ENCODE measurements at regions not wholly inside any gene's neighbourhood (a gene's known extent, or its start where the extent isn't known, plus 50 kb on each side); places are given as distances from the start of the nearest gene placed in this dataset.

DNA sequence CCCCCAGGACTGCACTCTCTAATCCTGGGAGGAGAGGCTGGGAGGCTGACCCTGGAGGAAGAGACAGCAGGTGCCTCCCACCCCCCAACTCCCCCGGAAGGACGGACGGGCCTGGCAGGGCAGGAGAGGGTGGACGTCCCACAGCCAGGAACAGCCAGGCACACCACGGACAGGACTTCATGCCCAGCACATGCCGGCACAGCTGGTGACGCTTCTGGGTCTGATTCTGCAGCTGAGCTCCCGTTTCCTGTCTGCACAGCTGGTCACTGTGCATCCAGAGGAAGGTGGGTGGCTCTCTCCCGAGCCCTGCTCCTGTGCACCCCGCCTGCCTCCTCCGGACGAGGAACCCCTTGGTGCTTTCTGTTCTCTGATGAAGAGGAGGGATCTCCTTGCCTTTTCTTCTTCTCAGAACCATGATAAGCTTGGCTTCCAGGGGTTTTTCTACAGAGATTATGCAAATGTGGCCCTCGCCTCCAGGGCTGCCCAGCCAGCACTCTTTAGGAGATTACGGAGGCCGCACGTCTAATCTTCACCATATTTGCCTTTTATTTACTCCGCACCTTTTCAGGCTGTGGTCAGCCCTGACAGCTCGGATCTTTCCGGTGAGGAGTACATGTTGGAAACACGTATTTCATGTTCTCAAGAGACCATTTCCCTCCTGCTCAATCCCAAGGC lies 1295.8 kb downstream of the BRD1 start (continued):
- TF ChIP-seq, protein P1, sequence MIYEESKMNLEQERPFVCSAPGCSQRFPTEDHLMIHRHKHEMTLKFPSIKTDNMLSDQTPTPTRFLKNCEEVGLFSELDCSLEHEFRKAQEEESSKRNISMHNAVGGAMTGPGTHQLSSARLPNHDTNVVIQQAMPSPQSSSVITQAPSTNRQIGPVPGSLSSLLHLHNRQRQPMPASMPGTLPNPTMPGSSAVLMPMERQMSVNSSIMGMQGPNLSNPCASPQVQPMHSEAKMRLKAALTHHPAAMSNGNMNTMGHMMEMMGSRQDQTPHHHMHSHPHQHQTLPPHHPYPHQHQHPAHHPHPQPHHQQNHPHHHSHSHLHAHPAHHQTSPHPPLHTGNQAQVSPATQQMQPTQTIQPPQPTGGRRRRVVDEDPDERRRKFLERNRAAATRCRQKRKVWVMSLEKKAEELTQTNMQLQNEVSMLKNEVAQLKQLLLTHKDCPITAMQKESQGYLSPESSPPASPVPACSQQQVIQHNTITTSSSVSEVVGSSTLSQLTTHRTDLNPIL (CRISPR knock-in tag; IDR thresholded peaks at IDR 0.05; ENCODE audit: low read depth): no peak
- TF ChIP-seq RARB (CRISPR knock-in tag; IDR thresholded peaks at IDR 0.05): no peak
- no peak for TF ChIP-seq ZC3H10 (CRISPR knock-in tag; IDR thresholded peaks at IDR 0.05)
- TF ChIP-seq OSR1 (CRISPR knock-in tag; IDR thresholded peaks at IDR 0.05): no peak

DNA sequence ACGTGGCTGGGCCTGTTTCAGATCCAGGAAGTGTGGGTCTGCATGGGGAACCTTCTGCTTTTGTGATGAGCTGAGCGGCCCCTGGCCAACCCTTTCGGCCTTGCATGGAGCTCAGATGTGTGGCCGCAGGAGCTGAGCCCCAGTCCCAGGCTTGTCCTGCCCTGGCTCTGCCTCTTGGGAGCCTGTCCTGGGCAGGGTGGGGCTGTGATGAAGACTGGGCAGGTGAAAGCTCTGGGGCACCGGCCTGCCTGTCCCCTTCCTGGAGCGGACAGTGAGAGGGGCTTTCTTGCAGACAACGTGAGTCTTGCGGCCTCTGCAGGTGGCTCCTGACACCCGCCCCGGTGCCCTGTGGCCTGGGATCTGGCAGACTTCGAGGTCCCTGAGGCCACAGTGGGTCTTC lies 1296.6 kb downstream of the BRD1 start:
- no peak for ATAC-seq

DNA sequence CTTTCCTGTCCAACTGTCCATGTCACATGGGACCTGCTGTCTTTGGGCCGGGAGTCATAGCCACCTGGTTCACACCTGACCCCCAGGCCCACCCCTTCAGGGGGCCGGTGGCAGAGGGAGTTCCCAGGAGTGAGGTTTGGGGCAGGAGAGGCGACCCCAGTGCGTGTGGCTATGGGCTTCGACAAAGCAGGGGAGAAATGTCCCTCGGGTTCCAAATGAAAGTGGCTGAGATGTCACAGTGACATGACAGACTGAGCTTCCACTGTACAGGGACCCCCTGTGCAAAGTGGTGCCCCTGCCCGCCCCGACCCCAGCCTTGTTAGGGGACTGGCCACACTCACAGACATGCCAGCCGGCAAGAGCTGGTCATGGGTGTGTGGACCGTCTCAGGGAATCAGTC lies 1297.0 kb downstream of the BRD1 start:
- TF ChIP-seq GLIS3 (CRISPR knock-in tag; IDR thresholded peaks at IDR 0.05) (no peak), RARB (CRISPR knock-in tag; IDR thresholded peaks at IDR 0.05) (no peak), ZFP3 (CRISPR knock-in tag; IDR thresholded peaks at IDR 0.05) (no peak), OSR1 (CRISPR knock-in tag; IDR thresholded peaks at IDR 0.05) (no peak)

More for the DNA sequence above, 1296.6 kb downstream of the BRD1 start:
- TF ChIP-seq ZNF565 (CRISPR knock-in tag; conservative IDR thresholded peaks at IDR 0.05; ENCODE audit: low read depth) (no peak), ZC3H10 (CRISPR knock-in tag; IDR thresholded peaks at IDR 0.05) (no peak)
- TF ChIP-seq, protein P1 (CRISPR knock-in tag; IDR thresholded peaks at IDR 0.05; ENCODE audit: low read depth): no peak
- TF ChIP-seq, protein P2, sequence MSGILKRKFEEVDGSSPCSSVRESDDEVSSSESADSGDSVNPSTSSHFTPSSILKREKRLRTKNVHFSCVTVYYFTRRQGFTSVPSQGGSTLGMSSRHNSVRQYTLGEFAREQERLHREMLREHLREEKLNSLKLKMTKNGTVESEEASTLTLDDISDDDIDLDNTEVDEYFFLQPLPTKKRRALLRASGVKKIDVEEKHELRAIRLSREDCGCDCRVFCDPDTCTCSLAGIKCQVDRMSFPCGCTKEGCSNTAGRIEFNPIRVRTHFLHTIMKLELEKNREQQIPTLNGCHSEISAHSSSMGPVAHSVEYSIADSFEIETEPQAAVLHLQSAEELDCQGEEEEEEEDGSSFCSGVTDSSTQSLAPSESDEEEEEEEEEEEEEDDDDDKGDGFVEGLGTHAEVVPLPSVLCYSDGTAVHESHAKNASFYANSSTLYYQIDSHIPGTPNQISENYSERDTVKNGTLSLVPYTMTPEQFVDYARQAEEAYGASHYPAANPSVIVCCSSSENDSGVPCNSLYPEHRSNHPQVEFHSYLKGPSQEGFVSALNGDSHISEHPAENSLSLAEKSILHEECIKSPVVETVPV (CRISPR knock-in tag; IDR thresholded peaks at IDR 0.05): no peak

DNA sequence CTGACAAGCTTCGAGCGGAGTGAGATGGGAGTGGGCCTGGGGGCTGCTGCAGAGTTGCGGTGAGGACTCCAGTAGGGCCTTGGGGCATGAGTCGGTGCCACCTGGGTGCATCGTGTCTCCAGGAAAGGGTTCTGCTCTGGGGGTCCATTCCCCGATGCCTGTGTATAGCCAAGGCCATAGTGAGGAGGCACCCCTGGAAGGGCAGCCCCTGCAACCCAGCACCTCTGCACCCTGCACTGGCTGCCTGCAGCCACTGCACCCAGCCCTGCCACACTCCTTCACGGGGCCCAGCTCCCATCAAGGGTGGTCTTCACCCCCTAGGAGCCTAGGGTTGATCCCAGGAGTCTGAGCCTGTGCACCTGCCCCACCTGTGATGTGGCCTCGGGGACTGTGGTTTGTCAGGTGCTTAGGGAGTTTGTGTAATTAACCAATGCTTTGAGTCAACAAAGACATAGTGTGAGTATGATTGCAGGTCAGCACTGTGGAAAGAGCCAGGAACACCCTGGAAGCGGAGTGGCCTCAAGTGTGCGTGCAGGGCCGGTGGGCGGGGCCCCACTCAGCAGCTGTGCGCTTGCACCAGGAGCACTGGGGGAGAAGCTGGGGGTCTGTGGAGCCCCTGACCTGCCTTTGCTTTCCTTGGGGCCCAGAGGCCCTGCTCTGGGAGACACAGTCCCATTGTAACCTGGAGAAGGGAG lies 1299.3 kb downstream of the BRD1 start:
- ATAC-seq: no peak
- no peak for TF ChIP-seq GLIS3 (CRISPR knock-in tag; IDR thresholded peaks at IDR 0.05)
- no peak for TF ChIP-seq ZNF70 (CRISPR knock-in tag; IDR thresholded peaks at IDR 0.05)
- TF ChIP-seq ZFP3 (CRISPR knock-in tag; IDR thresholded peaks at IDR 0.05): no peak
- no peak for TF ChIP-seq TCF4 (CRISPR knock-in tag; IDR thresholded peaks at IDR 0.05; ENCODE audit: borderline replicate concordance)
- TF ChIP-seq ISL1 (CRISPR knock-in tag; IDR thresholded peaks at IDR 0.05): no peak
- no peak for TF ChIP-seq BACH2 (CRISPR knock-in tag; IDR thresholded peaks at IDR 0.05; ENCODE audit: borderline replicate concordance)
- TF ChIP-seq SNAI2 (CRISPR knock-in tag; IDR thresholded peaks at IDR 0.05): no peak
- TF ChIP-seq ARNTL (CRISPR knock-in tag; IDR thresholded peaks at IDR 0.05; ENCODE audit: borderline replicate concordance, low read depth): no peak
- TF ChIP-seq, protein P1 (CRISPR knock-in tag; IDR thresholded peaks at IDR 0.05; ENCODE audit: low read depth): no peak
- no peak for TF ChIP-seq ZC3H10 (CRISPR knock-in tag; IDR thresholded peaks at IDR 0.05)
- TF ChIP-seq, protein P3, sequence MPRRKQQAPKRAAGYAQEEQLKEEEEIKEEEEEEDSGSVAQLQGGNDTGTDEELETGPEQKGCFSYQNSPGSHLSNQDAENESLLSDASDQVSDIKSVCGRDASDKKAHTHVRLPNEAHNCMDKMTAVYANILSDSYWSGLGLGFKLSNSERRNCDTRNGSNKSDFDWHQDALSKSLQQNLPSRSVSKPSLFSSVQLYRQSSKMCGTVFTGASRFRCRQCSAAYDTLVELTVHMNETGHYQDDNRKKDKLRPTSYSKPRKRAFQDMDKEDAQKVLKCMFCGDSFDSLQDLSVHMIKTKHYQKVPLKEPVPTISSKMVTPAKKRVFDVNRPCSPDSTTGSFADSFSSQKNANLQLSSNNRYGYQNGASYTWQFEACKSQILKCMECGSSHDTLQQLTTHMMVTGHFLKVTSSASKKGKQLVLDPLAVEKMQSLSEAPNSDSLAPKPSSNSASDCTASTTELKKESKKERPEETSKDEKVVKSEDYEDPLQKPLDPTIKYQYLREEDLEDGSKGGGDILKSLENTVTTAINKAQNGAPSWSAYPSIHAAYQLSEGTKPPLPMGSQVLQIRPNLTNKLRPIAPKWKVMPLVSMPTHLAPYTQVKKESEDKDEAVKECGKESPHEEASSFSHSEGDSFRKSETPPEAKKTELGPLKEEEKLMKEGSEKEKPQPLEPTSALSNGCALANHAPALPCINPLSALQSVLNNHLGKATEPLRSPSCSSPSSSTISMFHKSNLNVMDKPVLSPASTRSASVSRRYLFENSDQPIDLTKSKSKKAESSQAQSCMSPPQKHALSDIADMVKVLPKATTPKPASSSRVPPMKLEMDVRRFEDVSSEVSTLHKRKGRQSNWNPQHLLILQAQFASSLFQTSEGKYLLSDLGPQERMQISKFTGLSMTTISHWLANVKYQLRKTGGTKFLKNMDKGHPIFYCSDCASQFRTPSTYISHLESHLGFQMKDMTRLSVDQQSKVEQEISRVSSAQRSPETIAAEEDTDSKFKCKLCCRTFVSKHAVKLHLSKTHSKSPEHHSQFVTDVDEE (CRISPR knock-in tag; IDR thresholded peaks at IDR 0.05): no peak
- TF ChIP-seq CSDC2 (CRISPR knock-in tag; IDR thresholded peaks at IDR 0.05): no peak
- TF ChIP-seq OSR1 (CRISPR knock-in tag; IDR thresholded peaks at IDR 0.05): no peak
- TF ChIP-seq TOX (CRISPR knock-in tag; IDR thresholded peaks at IDR 0.05; ENCODE audit: borderline replicate concordance): no peak

More for the DNA sequence above, 1297.0 kb downstream of the BRD1 start:
- ATAC-seq: no peak

Measured in SK-N-SH treated with all-trans-retinoic acid at 6 μM for 48 hours (cell line).